ENCODE measurements at regions not wholly inside any gene's neighbourhood (a gene's known extent, or its start where the extent isn't known, plus 50 kb on each side); places are given as distances from the start of the nearest gene placed in this dataset.

- DNase-seq: no peak
Observed at GRCh38 chr7:22657479-22657878, 69.5 kb upstream of the IL6 start.

- no peak for DNase-seq
Observed at GRCh38 chr7:22655781-22656180, 71.2 kb upstream of the IL6 start.

- no peak for DNase-seq
Observed at GRCh38 chr7:22654831-22655230, 72.2 kb upstream of the IL6 start.

- no peak for DNase-seq
Observed at GRCh38 chr7:22653951-22654350, 73.0 kb upstream of the IL6 start.

- no peak for DNase-seq
Observed at GRCh38 chr7:22651534-22652243, 75.3 kb upstream of the IL6 start.

- DNase-seq: no peak
Observed at GRCh38 chr7:22651036-22651435, 76.0 kb upstream of the IL6 start.

- DNase-seq: no peak
Observed at GRCh38 chr7:22649686-22650085, 77.3 kb upstream of the IL6 start.

GRCh38 chr7:22647451-22648257, 79.3 kb upstream of the IL6 start:
- DNase-seq: no peak

- no peak for DNase-seq
Observed at GRCh38 chr7:22645418-22646181, 81.4 kb upstream of the IL6 start.

- DNase-seq: no peak
Observed at GRCh38 chr7:22642454-22642853, 84.5 kb upstream of the IL6 start.

- DNase-seq: no peak
Observed at GRCh38 chr7:22640269-22640668, 86.7 kb upstream of the IL6 start.

- DNase-seq: no peak
Observed at GRCh38 chr7:22639396-22639795, 87.6 kb upstream of the IL6 start.

GRCh38 chr7:22635349-22635748, 91.7 kb upstream of the IL6 start:
- DNase-seq: no peak

GRCh38 chr7:22633954-22634474, 93.0 kb upstream of the IL6 start:
- no peak for DNase-seq

GRCh38 chr7:22633286-22633953, 93.6 kb upstream of the IL6 start:
- no peak for DNase-seq

- DNase-seq: no peak
Observed at GRCh38 chr7:22632674-22633073, 94.3 kb upstream of the IL6 start.

- no peak for DNase-seq
Observed at GRCh38 chr7:22631730-22632129, 95.3 kb upstream of the IL6 start.

GRCh38 chr7:22630069-22630468, 96.9 kb upstream of the IL6 start:
- DNase-seq: no peak

GRCh38 chr7:22629056-22629455, 97.9 kb upstream of the IL6 start:
- DNase-seq: no peak

- DNase-seq: no peak
Observed at GRCh38 chr7:22628112-22628511, 98.9 kb upstream of the IL6 start.

- DNase-seq: no peak
Observed at GRCh38 chr7:22627136-22627535, 99.9 kb upstream of the IL6 start.

- no peak for DNase-seq
Observed at GRCh38 chr7:22625251-22625650, 101.7 kb upstream of the IL6 start.

- no peak for DNase-seq
Observed at GRCh38 chr7:22624781-22625180, 102.2 kb upstream of the IL6 start.

Measured in hindlimb muscle (tissue), 1 donor.